ENCODE measurements at regions not wholly inside any gene's neighbourhood (a gene's known extent, or its start where the extent isn't known, plus 50 kb on each side); places are given as distances from the start of the nearest gene placed in this dataset.

GRCh38 chr1:189804352-189804751 lies 673.3 kb downstream of the BRINP3 start:
- Histone ChIP-seq H3K27ac (ENCODE audit: low read depth in 1 of 2, low read length in 2 of 2) (no peak overlapping the region), H3K4me1 (ENCODE audit: control insufficient read depth in 4 of 4, insufficient read depth in 4 of 4, low read length in 3 of 4) (peaks cover 0 to 2% (median 0%) of the 10 kb centered on the region in 4 donors), H3K9me3 (ENCODE audit: control insufficient read depth in 4 of 4, low read length in 3 of 4) (no peaks in the 10 kb centered on the region), H3K9ac (ENCODE audit: low read depth in 1 of 2, low read length in 2 of 2) (no peak overlapping the region), H3K27me3 (ENCODE audit: control insufficient read depth in 4 of 4, insufficient read depth in 4 of 4, low read length in 3 of 4) (no peaks in the 10 kb centered on the region), H3K4me3 (ENCODE audit: low read depth in 1 of 3, low read length in 3 of 3) (no peak overlapping the region), H3K36me3 (ENCODE audit: control insufficient read depth in 4 of 4, insufficient read depth in 3 of 4, low read depth in 1 of 4, low read length in 3 of 4) (no peaks in the 10 kb centered on the region)
- DNase-seq (ENCODE audit: low spot score) = no peak
- no peak for TF ChIP-seq FOXA1 (IDR thresholded peaks at IDR 0.05)
- no peak for TF ChIP-seq HNF4G (IDR thresholded peaks at IDR 0.05)
- TF ChIP-seq ATF3 (IDR thresholded peaks at IDR 0.05) = no peak
- TF ChIP-seq FOXA2 (IDR thresholded peaks at IDR 0.05) = no peak
- no peak for TF ChIP-seq RAD21 (IDR thresholded peaks at IDR 0.05)
- no peak for TF ChIP-seq MAX (IDR thresholded peaks at IDR 0.05)
- TF ChIP-seq ZBTB33 (IDR thresholded peaks at IDR 0.05) = no peak
- TF ChIP-seq REST (IDR thresholded peaks at IDR 0.05) = no peak
- TF ChIP-seq CTCF (IDR thresholded peaks at IDR 0.05; ENCODE audit: low read depth, low read length, missing input control) = no peak
- no peak for TF ChIP-seq HNF4A (conservative IDR thresholded peaks at IDR 0.05)
- 89% methylated on average over 2 of the region's 2 CpGs for whole genome bisulfite sequencing

- DNase-seq (ENCODE audit: low spot score) = no peak
- no peaks in the 10 kb centered on the region for H3K27me3 ChIP-seq (ENCODE audit: control insufficient read depth in 4 of 4, insufficient read depth in 4 of 4, low read length in 3 of 4)
- H3K27ac ChIP-seq (ENCODE audit: low read depth in 1 of 2, low read length in 2 of 2) = no peak overlapping the region
- WGBS = 62% methylated on average over 3 of the region's 3 CpGs
- no peak overlapping the region for H3K9ac ChIP-seq (ENCODE audit: low read depth in 1 of 2, low read length in 2 of 2)
- no peaks in the 10 kb centered on the region for H3K36me3 ChIP-seq (ENCODE audit: control insufficient read depth in 4 of 4, insufficient read depth in 3 of 4, low read depth in 1 of 4, low read length in 3 of 4)
- H3K4me1 ChIP-seq (ENCODE audit: control insufficient read depth in 4 of 4, insufficient read depth in 4 of 4, low read length in 3 of 4) = peaks cover 0 to 2% (median 0%) of the 10 kb centered on the region in 4 donors
- no peaks in the 10 kb centered on the region for H3K9me3 ChIP-seq (ENCODE audit: control insufficient read depth in 4 of 4, low read length in 3 of 4)
- no peak overlapping the region for H3K4me3 ChIP-seq (ENCODE audit: low read depth in 1 of 3, low read length in 3 of 3)
- TF ChIP-seq YY1 (IDR thresholded peaks at IDR 0.05) = no peak
- no peak for TF ChIP-seq GABPA (IDR thresholded peaks at IDR 0.05 in 1 of 2, conservative IDR thresholded peaks at IDR 0.05 in 1 of 2)
- TF ChIP-seq FOXA2 (IDR thresholded peaks at IDR 0.05) = no peak
- TF ChIP-seq FOXA1 (IDR thresholded peaks at IDR 0.05) = no peak
- no peak for TF ChIP-seq JUND (IDR thresholded peaks at IDR 0.05)
- no peak for TF ChIP-seq ZBTB33 (IDR thresholded peaks at IDR 0.05)
- TF ChIP-seq EGR1 (IDR thresholded peaks at IDR 0.05; ENCODE audit: low read depth in 2 of 2) = no peak
- no peak for TF ChIP-seq SP1 (IDR thresholded peaks at IDR 0.05)
- no peak for TF ChIP-seq CTCF (IDR thresholded peaks at IDR 0.05; ENCODE audit: low read depth, low read length, missing input control)
- TF ChIP-seq TAF1 (conservative IDR thresholded peaks at IDR 0.05) = no peak
- no peak for TF ChIP-seq REST (IDR thresholded peaks at IDR 0.05)
These were observed 671.9 kb downstream of the BRINP3 start for GRCh38 chr1:189805735-189806134.

Data from liver (tissue), 8 donors.